Activated T-cell treated with anti-CD3 and anti-CD28 coated beads, Interleukin-2, amount 50 U/mL, for 4 hours (primary cell): ENCODE measurements at regions not wholly inside any gene's neighbourhood (a gene's known extent, or its start where the extent isn't known, plus 50 kb on each side); places are given as distances from the start of the nearest gene placed in this dataset.
"Not testable (repeated sequence)": the region's sequence is repeated elsewhere in the genome, so short reads cannot be mapped to it uniquely, and the experiment has no call there.

Source experiments
- ATAC-seq, 2 donors: fragments of 200-7000 bp; cut with Tn5 transposase; one replicate each; pipeline ENCODE4 v1.10.0; 2021
- DNase-seq: peaks from one replicate; pipeline ENCODE4 v3.0.0-alpha.2; 2020
- H3K27me3 Mint-ChIP-seq: one replicate; pipeline ENCODE4 v1.8.0; 2021; ENCODE audit warnings: low read depth, mixed read lengths
- H3K36me3 Mint-ChIP-seq: one replicate; pipeline ENCODE4 v1.8.0; 2022; ENCODE audit warnings: mixed read lengths; ENCODE audit not compliant: insufficient read depth
- H3K4me1 Mint-ChIP-seq: one replicate; pipeline ENCODE4 v1.8.0; 2021; ENCODE audit warnings: low read depth, mixed read lengths
- H3K4me3 Mint-ChIP-seq: one replicate; pipeline ENCODE4 v1.8.0; 2021; ENCODE audit warnings: mild to moderate bottlenecking, moderate library complexity, mixed read lengths
- H3K9me3 Mint-ChIP-seq: one replicate; pipeline ENCODE4 v1.8.0; 2021; ENCODE audit warnings: mixed read lengths

GRCh38 chr7:47080816-47081215 is 501.1 kb downstream of the TNS3 start:
- Mint-ChIP-seq H3K36me3 (no peaks in the 10 kb centered on the region), H3K9me3 (no peaks in the 10 kb centered on the region), H3K27me3 (no peaks in the 10 kb centered on the region), H3K4me3 (no peak overlapping the region), H3K4me1 (no peaks in the 10 kb centered on the region)
- DNase-seq (no peak), ATAC-seq (no peak)

- no peak for DNase-seq
- Mint-ChIP-seq H3K9me3 (no peaks in the 10 kb centered on the region), H3K36me3 (no peaks in the 10 kb centered on the region), H3K4me1 (no peaks in the 10 kb centered on the region), H3K4me3 (no peak overlapping the region), H3K27me3 (no peaks in the 10 kb centered on the region)
- no peak for ATAC-seq
Measured at GRCh38 chr7:47078241-47078640, 503.7 kb downstream of the TNS3 start.

GRCh38 chr7:47074702-47075153 is 507.2 kb downstream of the TNS3 start:
- no peaks in the 10 kb centered on the region for H3K27me3 Mint-ChIP-seq
- no peaks in the 10 kb centered on the region for H3K4me1 Mint-ChIP-seq
- no peaks in the 10 kb centered on the region for H3K36me3 Mint-ChIP-seq
- no peak for DNase-seq
- no peak overlapping the region for H3K4me3 Mint-ChIP-seq
- ATAC-seq, result no peak
- no peaks in the 10 kb centered on the region for H3K9me3 Mint-ChIP-seq

- no peaks in the 10 kb centered on the region for H3K36me3 Mint-ChIP-seq
Measured at GRCh38 chr7:47073284-47073683, 508.6 kb downstream of the TNS3 start.

GRCh38 chr7:47071866-47072265 is 510.0 kb downstream of the TNS3 start:
- H3K4me1 Mint-ChIP-seq, result no peaks in the 10 kb centered on the region
- H3K36me3 Mint-ChIP-seq, result no peaks in the 10 kb centered on the region
- no peak overlapping the region for H3K4me3 Mint-ChIP-seq
- DNase-seq (no peak), ATAC-seq (no peak)
- no peaks in the 10 kb centered on the region for H3K27me3 Mint-ChIP-seq
- H3K9me3 Mint-ChIP-seq, result no peaks in the 10 kb centered on the region

More at GRCh38 chr7:47073284-47073683, 508.6 kb downstream of the TNS3 start:
- Mint-ChIP-seq H3K4me1 (no peaks in the 10 kb centered on the region), H3K27me3 (no peaks in the 10 kb centered on the region), H3K9me3 (no peaks in the 10 kb centered on the region), H3K4me3 (no peak overlapping the region)
- DNase-seq, result no peak
- ATAC-seq, result no peak

- Mint-ChIP-seq H3K4me1 (no peaks in the 10 kb centered on the region), H3K27me3 (peaks cover 3% of the 10 kb centered on the region), H3K4me3 (no peak overlapping the region), H3K9me3 (no peaks in the 10 kb centered on the region), H3K36me3 (no peaks in the 10 kb centered on the region)
- DNase-seq (no peak), ATAC-seq (no peak)
Measured at GRCh38 chr7:47069385-47070076, 512.4 kb downstream of the TNS3 start.

GRCh38 chr7:47066976-47067614 is 514.8 kb downstream of the TNS3 start:
- no peak for DNase-seq
- Mint-ChIP-seq H3K36me3 (no peaks in the 10 kb centered on the region), H3K27me3 (peaks cover 3% of the 10 kb centered on the region), H3K9me3 (no peaks in the 10 kb centered on the region), H3K4me3 (no peak overlapping the region), H3K4me1 (no peaks in the 10 kb centered on the region)
- no peak for ATAC-seq

- H3K27me3 Mint-ChIP-seq, result peaks cover 9% of the 10 kb centered on the region
- H3K9me3 Mint-ChIP-seq, result peaks cover 3% of the 10 kb centered on the region
- no peaks in the 10 kb centered on the region for H3K36me3 Mint-ChIP-seq
- no peaks in the 10 kb centered on the region for H3K4me1 Mint-ChIP-seq
- H3K4me3 Mint-ChIP-seq, result no peak overlapping the region
- DNase-seq (no peak), ATAC-seq (no peak)
Measured at GRCh38 chr7:47056731-47057130, 525.2 kb downstream of the TNS3 start.

- not testable (repeated sequence) for DNase-seq, H3K36me3 Mint-ChIP-seq, H3K4me3 Mint-ChIP-seq, H3K9me3 Mint-ChIP-seq, H3K27me3 Mint-ChIP-seq, ATAC-seq, H3K4me1 Mint-ChIP-seq
Measured at GRCh38 chr7:47052541-47053208, 529.2 kb downstream of the TNS3 start.

GRCh38 chr7:47049234-47049774 is 532.6 kb downstream of the TNS3 start:
- DNase-seq (no peak), ATAC-seq (no peak)
- H3K36me3 Mint-ChIP-seq, result no peaks in the 10 kb centered on the region
- H3K4me3 Mint-ChIP-seq, result no peak overlapping the region
- peaks cover 3% of the 10 kb centered on the region for H3K9me3 Mint-ChIP-seq
- no peaks in the 10 kb centered on the region for H3K4me1 Mint-ChIP-seq
- peaks cover 9% of the 10 kb centered on the region for H3K27me3 Mint-ChIP-seq

GRCh38 chr7:47047384-47047783 is 534.5 kb downstream of the TNS3 start:
- Mint-ChIP-seq H3K27me3 (no peaks in the 10 kb centered on the region), H3K9me3 (no peaks in the 10 kb centered on the region), H3K4me3 (no peak overlapping the region), H3K36me3 (no peaks in the 10 kb centered on the region), H3K4me1 (no peaks in the 10 kb centered on the region)
- ATAC-seq (no peak), DNase-seq (no peak)

GRCh38 chr7:47046949-47047348 is 535.0 kb downstream of the TNS3 start:
- H3K9me3 Mint-ChIP-seq, result no peaks in the 10 kb centered on the region
- H3K36me3 Mint-ChIP-seq, result no peaks in the 10 kb centered on the region
- no peaks in the 10 kb centered on the region for H3K4me1 Mint-ChIP-seq
- H3K4me3 Mint-ChIP-seq, result no peak overlapping the region
- ATAC-seq (no peak), DNase-seq (no peak)
- H3K27me3 Mint-ChIP-seq, result no peaks in the 10 kb centered on the region

GRCh38 chr7:47045207-47046051 is 536.5 kb downstream of the TNS3 start:
- Mint-ChIP-seq H3K4me1 (no peaks in the 10 kb centered on the region), H3K9me3 (no peaks in the 10 kb centered on the region), H3K36me3 (no peaks in the 10 kb centered on the region), H3K27me3 (no peaks in the 10 kb centered on the region), H3K4me3 (no peak overlapping the region)
- DNase-seq (no peak), ATAC-seq (no peak)

- Mint-ChIP-seq H3K9me3 (no peaks in the 10 kb centered on the region), H3K36me3 (no peaks in the 10 kb centered on the region), H3K4me1 (no peaks in the 10 kb centered on the region), H3K4me3 (no peak overlapping the region), H3K27me3 (no peaks in the 10 kb centered on the region)
- no peak for ATAC-seq
- DNase-seq, result no peak
Measured at GRCh38 chr7:47044625-47045024, 537.3 kb downstream of the TNS3 start.
